Midbrain (tissue), 1 donor: ENCODE measurements at regions not wholly inside any gene's neighbourhood (a gene's known extent, or its start where the extent isn't known, plus 50 kb on each side); places are given as distances from the start of the nearest gene placed in this dataset.
"Not testable (repeated sequence)": the region's sequence is repeated elsewhere in the genome, so short reads cannot be mapped to it uniquely, and the experiment has no call there.

ENCODE experiments used
- DNase-seq: peaks from one replicate; lab custom pipeline; 2025; lab: John Stamatoyannopoulos, UW

- not testable (repeated sequence) for DNase-seq
Observed at GRCh38 chr4:118502967-118503366, 150.2 kb upstream of the PRSS12 start.

GRCh38 chr4:118504927-118505326 is 152.1 kb upstream of the PRSS12 start:
- not testable (repeated sequence) for DNase-seq

DNA sequence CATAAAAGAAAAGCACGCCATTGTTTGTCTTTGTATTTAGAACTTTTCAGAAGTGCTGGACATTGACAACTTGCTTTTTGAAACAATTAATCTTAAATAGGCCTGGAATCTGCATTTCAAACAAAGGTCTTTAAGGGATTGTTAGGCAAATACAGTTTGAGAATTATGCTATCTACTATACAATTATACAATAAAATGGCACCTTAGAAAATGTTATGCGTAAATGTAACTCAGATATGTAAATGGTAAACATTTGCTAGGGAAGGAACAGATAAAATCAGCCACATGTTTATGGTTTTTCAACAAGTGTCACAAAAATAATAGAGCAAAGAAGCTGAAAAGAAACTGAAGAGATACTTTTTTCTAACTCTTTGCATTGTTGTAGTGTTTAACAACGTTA is 152.7 kb upstream of the PRSS12 start:
- not testable (repeated sequence) for DNase-seq

GRCh38 chr4:118512870-118513269 is 160.1 kb upstream of the PRSS12 start:
- DNase-seq = not testable (repeated sequence)

DNA sequence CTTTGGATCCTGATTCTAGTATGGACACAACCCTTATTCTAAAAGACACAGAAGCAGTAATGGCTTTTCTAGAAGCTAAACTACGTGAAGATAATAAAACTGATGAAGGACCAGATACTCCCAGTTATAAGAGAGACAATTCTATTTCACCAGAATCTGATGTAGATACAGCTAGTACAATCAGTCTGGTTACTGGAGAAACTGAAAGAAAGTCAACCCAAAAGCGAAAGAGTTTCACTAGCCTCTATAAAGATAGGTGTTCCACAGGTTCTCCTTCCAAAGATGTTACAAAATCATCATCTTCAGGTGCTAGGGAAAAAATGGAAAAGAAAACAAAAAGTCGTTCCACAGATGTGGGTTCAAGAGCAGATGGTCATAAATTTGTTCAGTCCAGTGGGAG is 161.5 kb upstream of the PRSS12 start:
- not testable (repeated sequence) for DNase-seq

- DNase-seq = not testable (repeated sequence)
Observed at GRCh38 chr4:118516107-118516506, 163.3 kb upstream of the PRSS12 start.

- not testable (repeated sequence) for DNase-seq
Observed at GRCh38 chr4:118530107-118530506, 155.1 kb upstream of the METTL14 start.

- not testable (repeated sequence) for DNase-seq
Observed at GRCh38 chr4:118531947-118532346, 153.2 kb upstream of the METTL14 start.

DNA sequence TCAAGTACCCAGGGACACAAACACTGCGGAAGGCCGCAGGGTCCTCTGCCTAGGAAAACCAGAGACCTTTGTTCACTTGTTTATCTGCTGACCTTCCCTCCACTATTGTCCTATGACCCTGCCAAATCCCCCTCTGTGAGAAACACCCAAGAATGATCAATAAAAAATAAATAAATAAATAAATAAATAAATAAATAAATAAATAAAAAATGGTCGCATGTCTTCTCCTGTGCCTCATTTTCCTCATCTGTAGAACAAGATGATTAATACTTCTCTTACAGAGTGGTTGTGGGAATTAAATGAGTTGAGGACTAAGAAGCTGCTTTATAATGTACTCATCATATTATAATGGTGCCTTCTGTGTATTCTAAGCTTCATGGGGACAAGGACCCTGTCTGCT is 149.4 kb upstream of the METTL14 start:
- DNase-seq = not testable (repeated sequence)

GRCh38 chr4:118539412-118540077 is 145.6 kb upstream of the METTL14 start:
- DNase-seq = peak; percentile 4

DNA sequence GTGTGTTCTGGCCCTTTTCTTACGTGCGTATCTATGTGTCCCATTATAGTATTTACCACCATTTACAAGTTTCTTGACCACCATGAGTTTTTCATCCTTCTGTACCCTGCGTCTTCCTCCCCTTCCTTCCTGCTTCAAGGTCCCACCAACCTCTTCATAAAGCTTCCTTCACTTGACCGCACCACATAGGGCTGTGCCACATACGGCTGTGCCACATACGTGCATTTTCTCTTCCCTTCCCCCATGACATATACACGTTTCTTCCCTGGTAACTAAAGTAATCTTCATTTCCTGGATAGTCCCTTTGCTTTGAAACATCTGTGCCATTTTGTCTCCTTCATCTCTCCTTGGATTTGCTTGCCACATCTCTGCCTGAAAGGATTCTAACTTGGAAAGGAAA is 128.6 kb upstream of the METTL14 start:
- not testable (repeated sequence) for DNase-seq

GRCh38 chr4:118557298-118557851 is 127.8 kb upstream of the METTL14 start:
- no peak for DNase-seq

- not testable (repeated sequence) for DNase-seq
Observed at GRCh38 chr4:118558188-118558587, 127.0 kb upstream of the METTL14 start.

GRCh38 chr4:118561559-118561958 is 123.6 kb upstream of the METTL14 start:
- not testable (repeated sequence) for DNase-seq

- not testable (repeated sequence) for DNase-seq
Observed at GRCh38 chr4:118566003-118566513, 119.1 kb upstream of the METTL14 start.

- DNase-seq = not testable (repeated sequence)
Observed at GRCh38 chr4:118572991-118573390, 112.2 kb upstream of the METTL14 start.

DNA sequence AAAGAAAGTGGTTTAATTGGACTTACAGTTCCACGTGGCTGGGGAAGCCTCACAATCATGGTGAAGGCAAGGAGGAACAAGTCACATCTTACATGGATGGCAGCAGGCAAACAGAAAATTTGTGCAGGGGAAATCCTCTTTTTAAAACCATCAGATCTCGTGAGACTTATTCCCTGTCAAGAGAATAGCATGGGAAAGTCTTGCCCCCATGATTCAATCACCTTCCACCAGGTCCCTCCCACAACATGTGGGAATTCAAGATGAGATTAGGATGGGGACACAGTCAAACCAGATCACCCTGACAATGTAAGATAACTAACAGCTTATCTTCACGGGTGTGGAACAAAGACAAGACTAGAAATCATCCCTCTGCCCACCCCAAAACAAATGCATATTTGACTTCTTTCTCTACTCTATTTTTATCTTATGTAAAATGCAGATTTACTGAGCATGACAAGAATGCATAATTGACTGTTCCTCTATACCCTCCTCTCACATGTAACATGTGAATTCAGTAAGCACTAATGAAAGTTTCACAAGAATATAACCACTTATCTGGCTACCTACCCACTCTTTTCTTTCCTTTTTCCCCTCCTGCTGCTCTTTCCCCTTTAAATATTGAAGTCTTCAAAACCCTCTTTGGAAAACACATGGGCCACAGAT is 110.8 kb upstream of the METTL14 start:
- not testable (repeated sequence) for DNase-seq

DNA sequence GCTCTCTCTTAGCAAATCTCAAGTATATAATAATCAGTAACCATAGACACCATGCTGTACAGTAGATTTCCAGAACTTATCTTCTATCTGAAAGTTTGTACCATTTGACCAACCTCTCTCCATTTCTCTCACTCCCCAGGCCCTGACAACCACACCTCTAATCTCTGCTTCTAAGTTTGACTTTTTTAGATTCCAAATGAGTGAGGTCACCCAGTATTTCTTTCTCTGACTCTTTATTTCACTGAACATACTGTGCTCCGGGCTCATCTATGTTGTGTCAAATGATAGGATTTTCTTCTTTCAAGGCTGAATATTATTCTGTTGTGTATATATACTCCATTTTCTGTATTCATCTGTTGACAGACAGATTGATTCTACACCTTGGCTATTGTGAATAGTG is 110.1 kb upstream of the METTL14 start:
- not testable (repeated sequence) for DNase-seq

DNA sequence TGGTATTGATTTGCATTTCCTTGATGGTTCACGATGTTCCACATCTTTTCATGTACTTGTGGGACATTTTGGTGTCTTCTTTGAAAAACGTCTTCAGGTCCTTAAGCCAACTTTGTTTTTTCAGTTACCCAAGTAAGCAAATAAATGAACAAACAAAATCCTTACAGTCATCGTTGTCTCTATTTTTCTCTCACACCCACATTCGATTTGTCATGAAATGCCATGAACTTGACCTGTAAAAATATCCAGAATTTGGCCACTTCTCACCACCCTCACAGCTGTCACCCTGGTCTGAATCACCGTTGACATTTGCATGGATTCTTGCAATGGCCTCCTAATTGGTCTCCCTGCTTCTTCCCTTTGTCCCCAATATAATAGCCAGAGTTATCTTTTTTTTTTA is 109.5 kb upstream of the METTL14 start:
- DNase-seq = not testable (repeated sequence)

DNA sequence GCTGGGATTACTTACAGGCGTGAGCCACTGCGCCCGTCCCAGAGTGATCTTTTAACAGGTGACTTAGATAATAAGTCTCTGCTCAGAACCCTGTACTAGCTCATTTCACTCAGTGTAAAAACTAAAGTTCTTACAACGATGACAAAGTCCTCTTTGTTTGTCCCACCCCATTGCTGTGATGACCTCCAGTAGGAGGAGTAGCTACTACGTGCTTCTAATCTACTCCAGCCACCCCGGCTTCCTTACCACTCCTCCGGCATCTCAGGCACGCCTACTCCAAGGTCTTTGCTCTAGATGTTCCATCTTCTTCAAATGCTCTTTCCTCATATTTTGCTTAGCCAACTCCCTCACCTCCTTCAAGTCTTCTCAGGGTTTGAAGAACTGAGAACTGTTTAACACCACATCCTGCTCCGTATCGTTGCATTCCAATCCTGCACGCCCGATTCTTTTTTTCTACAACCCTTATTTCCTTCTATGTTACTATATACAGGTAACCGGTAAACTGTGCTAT is 108.4 kb upstream of the METTL14 start:
- DNase-seq = not testable (repeated sequence)

GRCh38 chr4:118585015-118585414 is 100.2 kb upstream of the METTL14 start:
- no peak for DNase-seq

DNA sequence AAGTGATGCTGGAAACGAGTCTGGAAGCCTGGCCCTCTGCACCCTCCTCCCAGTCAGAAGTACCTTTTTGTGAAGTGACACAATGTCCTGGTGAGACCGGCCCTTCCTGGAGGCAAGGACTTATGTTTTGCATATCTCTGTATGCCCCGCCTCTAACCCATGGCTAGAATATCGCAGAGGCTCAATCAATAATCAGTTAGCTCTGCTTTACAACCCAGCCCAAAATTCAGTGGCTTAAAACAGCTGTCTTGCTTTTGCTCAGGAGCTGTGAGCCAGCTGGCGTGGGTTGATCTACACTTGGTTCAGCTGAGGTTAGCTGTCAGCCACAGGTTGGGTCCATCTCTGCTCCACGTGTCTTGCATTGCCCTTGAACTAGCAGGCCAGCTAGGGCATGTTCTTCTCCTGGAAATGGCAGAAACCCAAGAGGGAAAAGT is 98.8 kb upstream of the METTL14 start:
- no peak for DNase-seq
